H9 (cell line): ENCODE measurements at regions not wholly inside any gene's neighbourhood (a gene's known extent, or its start where the extent isn't known, plus 50 kb on each side); places are given as distances from the start of the nearest gene placed in this dataset.
A peak's percentile ranks its signal among the peaks of the same experiment; 100 is the strongest.

Experiments
- DNase-seq: peaks from one replicate; pipeline ENCODE4 v3.0.0-alpha.2; 2017
- H2AFZ ChIP-seq: one replicate; pipeline ENCODE4 v1.6.1; 2013; ENCODE audit warnings: mild to moderate bottlenecking, low read length, control low read depth, moderate library complexity
- H2AK5ac ChIP-seq: 2 replicates; pipeline ENCODE4 v1.6.1; 2013; ENCODE audit warnings: low read length, control low read depth, mixed read lengths; ENCODE audit not compliant: insufficient read length
- H2BK120ac ChIP-seq: one replicate; pipeline ENCODE4 v1.6.1; 2013; ENCODE audit warnings: low read depth, mild to moderate bottlenecking, low read length, control low read depth, inconsistent platforms; ENCODE audit not compliant: poor library complexity, severe bottlenecking
- H2BK12ac ChIP-seq: 2 replicates; pipeline ENCODE4 v1.6.1; 2013; ENCODE audit warnings: low read length, control low read depth, mixed read lengths, low read depth; ENCODE audit not compliant: insufficient read length
- H2BK15ac ChIP-seq: 2 replicates; pipeline ENCODE4 v1.6.1; 2013; ENCODE audit warnings: low read depth, low read length, control low read depth
- H2BK20ac ChIP-seq: one replicate; pipeline ENCODE4 v1.6.1; 2013; ENCODE audit warnings: low read depth, mild to moderate bottlenecking, low read length, control low read depth, inconsistent platforms; ENCODE audit not compliant: poor library complexity, severe bottlenecking
- H2BK5ac ChIP-seq: 2 replicates; pipeline ENCODE4 v1.6.1; 2013; ENCODE audit warnings: low read length, control low read depth, mixed read lengths; ENCODE audit not compliant: insufficient read length
- H3K14ac ChIP-seq: 2 replicates; pipeline ENCODE4 v1.6.1; 2013; ENCODE audit warnings: low read length, control low read depth; ENCODE audit not compliant: insufficient read depth
- H3K18ac ChIP-seq: 2 replicates; pipeline ENCODE4 v1.6.1; 2013; ENCODE audit warnings: low read depth, mild to moderate bottlenecking, mixed read lengths, low read length, control low read depth; ENCODE audit not compliant: insufficient read length
- H3K23ac ChIP-seq: 2 replicates; pipeline ENCODE4 v1.6.1; 2013; ENCODE audit warnings: low read length, control low read depth, mixed read lengths, low read depth; ENCODE audit not compliant: insufficient read length
- H3K23me2 ChIP-seq: 2 replicates; pipeline ENCODE4 v1.6.1; 2013; ENCODE audit warnings: low read depth, mild to moderate bottlenecking, mixed read lengths, low read length, control low read depth; ENCODE audit not compliant: insufficient read length, poor library complexity, severe bottlenecking
- H3K27ac ChIP-seq: 2 replicates; pipeline ENCODE4 v1.5.1; 2013; ENCODE audit warnings: low read length, control low read depth, mixed read lengths, low read depth; ENCODE audit not compliant: insufficient read length
- H3K27me3 ChIP-seq: 2 replicates; pipeline ENCODE4 v1.6.1; 2013; ENCODE audit warnings: low read length, control low read depth, inconsistent platforms; ENCODE audit not compliant: insufficient read depth
- H3K4ac ChIP-seq: 2 replicates; pipeline ENCODE4 v1.6.1; 2013; ENCODE audit warnings: low read depth, mild to moderate bottlenecking, control low read depth, inconsistent platforms, low read length, moderate library complexity
- H3K4me1 ChIP-seq: 2 replicates; pipeline ENCODE4 v1.6.1; 2013; ENCODE audit warnings: low read length, control low read depth, inconsistent platforms; ENCODE audit not compliant: insufficient read depth
- H3K4me2 ChIP-seq: 2 replicates; pipeline ENCODE4 v1.6.1; 2013; ENCODE audit warnings: low read length, control low read depth, mixed read lengths; ENCODE audit not compliant: insufficient read length, insufficient read depth
- H3K56ac ChIP-seq: 2 replicates; pipeline ENCODE4 v1.6.1; 2013; ENCODE audit warnings: low read depth, mild to moderate bottlenecking, mixed read lengths, low read length, control low read depth; ENCODE audit not compliant: insufficient read length
- H3K79me1 ChIP-seq: 2 replicates; pipeline ENCODE4 v1.6.1; 2013; ENCODE audit warnings: low read depth, mild to moderate bottlenecking, moderate library complexity, low read length, control low read depth, inconsistent platforms; ENCODE audit not compliant: insufficient read depth, poor library complexity, severe bottlenecking
- H3K79me2 ChIP-seq: 2 replicates; pipeline ENCODE4 v1.6.1; 2013; ENCODE audit warnings: low read length, control low read depth, inconsistent platforms; ENCODE audit not compliant: insufficient read depth
- H3K9ac ChIP-seq: 2 replicates; pipeline ENCODE4 v1.6.1; 2013; ENCODE audit warnings: low read length, control low read depth, mixed read lengths; ENCODE audit not compliant: insufficient read length; ENCODE audit errors: extremely low read depth
- H3K9me3 ChIP-seq: one replicate; pipeline ENCODE4 v1.6.1; 2013; ENCODE audit warnings: low read depth, low read length, inconsistent platforms; ENCODE audit not compliant: control insufficient read depth
- H3T11ph ChIP-seq: one replicate; pipeline ENCODE4 v1.6.1; 2013; ENCODE audit warnings: mild to moderate bottlenecking, low read length, control low read depth, inconsistent platforms
- H4K20me1 ChIP-seq: one replicate; pipeline ENCODE4 v1.6.1; 2013; ENCODE audit not compliant: control insufficient read depth, insufficient read length, insufficient read depth
- H4K5ac ChIP-seq: 2 replicates; pipeline ENCODE4 v1.6.1; 2013; ENCODE audit warnings: low read depth, mild to moderate bottlenecking, mixed read lengths, low read length, control low read depth; ENCODE audit not compliant: insufficient read length
- H4K8ac ChIP-seq: replicated peaks from 2 replicates; pipeline ENCODE4 v1.6.1; 2013; ENCODE audit warnings: low read length, control low read depth, mixed read lengths, low read depth; ENCODE audit not compliant: insufficient read length
- H4K91ac ChIP-seq: 2 replicates; pipeline ENCODE4 v1.6.1; 2013; ENCODE audit warnings: low read depth, mild to moderate bottlenecking, moderate library complexity, mixed read lengths, low read length, control low read depth; ENCODE audit not compliant: insufficient read length
- H3K27ac Mint-ChIP-seq, 3 experiments: 2 replicates in 2 of 3; 3 replicates in 1 of 3; pipeline ENCODE4 v1.8.0; 2020 to 2021; ENCODE audit warnings: mixed read lengths in 3 of 3, mild to moderate bottlenecking in 1 of 3, moderate library complexity in 1 of 3
- H3K27me3 Mint-ChIP-seq: 2 replicates; pipeline ENCODE4 v1.8.0; 2021; ENCODE audit warnings: low read depth, mild to moderate bottlenecking, moderate library complexity, mixed read lengths
- H3K36me3 Mint-ChIP-seq, 3 experiments: 2 replicates in 2 of 3; 3 replicates in 1 of 3; pipeline ENCODE4 v1.8.0; 2020 to 2021; ENCODE audit warnings: low read depth in 3 of 3, mixed read lengths in 3 of 3; ENCODE audit not compliant: insufficient read depth in 1 of 3
- H3K4me1 Mint-ChIP-seq, 2 experiments: 2 replicates each; pipeline ENCODE4 v1.8.0; 2020; ENCODE audit warnings: mixed read lengths in 2 of 2
- H3K4me3 Mint-ChIP-seq, 2 experiments: 2 replicates in 1 of 2; 3 replicates in 1 of 2; pipeline ENCODE4 v1.8.0; 2020 to 2021; ENCODE audit warnings: mild to moderate bottlenecking in 2 of 2, mixed read lengths in 2 of 2, moderate library complexity in 1 of 2
- H3K9me3 Mint-ChIP-seq, 2 experiments: 2 replicates in 1 of 2; 3 replicates in 1 of 2; pipeline ENCODE4 v1.8.0; 2020; ENCODE audit warnings: mild to moderate bottlenecking in 2 of 2, mixed read lengths in 2 of 2, moderate library complexity in 1 of 2
- WGBS: extraction: QIAGEN DNeasy Blood & Tissue Kit; methylation state at CpG from one replicate; pipeline ENCODE4 v1.1.7; 2013; ENCODE audit warnings: missing lambda C conversion rate, low lambda C conversion rate, mixed read lengths; ENCODE audit not compliant: insufficient read length; ENCODE audit errors: extremely low coverage; 5-methylcytosine and 5-hydroxymethylcytosine counted together
- TF ChIP-seq, protein P1 (sequence below): fragments of 200-600 bp; sonication (generic); conservative IDR thresholded peaks from 3 replicates; pipeline ENCODE4 v1.8.0; 2021; ENCODE audit warnings: antibody characterized with exemption, mild to moderate bottlenecking

DNA sequence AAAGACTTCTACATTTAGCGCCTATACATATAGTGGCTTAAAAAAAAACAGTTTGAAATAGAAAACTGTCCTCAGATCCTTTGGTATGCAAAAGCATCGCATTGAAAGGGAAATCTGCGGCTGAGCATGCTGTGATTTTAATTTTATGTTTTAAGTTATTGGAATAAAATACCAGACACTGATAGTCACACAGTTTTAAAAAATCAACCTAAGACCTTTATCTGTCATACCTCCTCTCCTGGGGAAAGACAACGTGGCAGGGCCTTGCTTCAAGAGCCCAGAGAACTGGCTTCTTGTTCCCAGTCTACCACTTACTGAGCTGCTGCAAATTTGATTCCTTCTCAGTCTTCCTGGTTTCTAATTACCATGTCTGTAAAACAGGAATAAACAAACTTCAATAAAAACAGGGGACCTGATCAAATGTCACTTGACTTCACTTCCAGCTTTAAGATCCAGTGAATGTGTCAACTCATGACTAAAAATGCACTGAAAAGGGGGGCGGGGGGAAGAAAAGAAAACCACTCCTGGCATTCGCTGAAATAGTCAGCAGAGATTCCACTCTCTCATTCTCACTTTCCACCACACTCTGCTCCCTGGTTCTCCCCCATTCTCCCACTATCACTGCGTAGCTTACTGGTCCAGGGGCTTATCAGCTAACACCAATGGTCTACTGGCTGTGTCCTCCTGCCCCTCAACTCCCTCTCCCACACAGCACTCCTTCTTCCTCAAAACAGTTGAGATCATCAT lies 494.7 kb upstream of the MARCKS start:
- Histone ChIP-seq H3K27ac (no peak overlapping the region), H2BK12ac (no peak overlapping the region), H2BK20ac (no peak overlapping the region), H3K4me2 (no peak overlapping the region), H3T11ph (no peak overlapping the region), H2AFZ (no peak overlapping the region), H3K79me1 (no peaks in the 10 kb centered on the region), H3K14ac (no peak overlapping the region), H3K9me3 (no peaks in the 10 kb centered on the region), H2BK15ac (no peak overlapping the region), H3K4me1 (peaks cover 5% of the 10 kb centered on the region; the same call in 1 of the 2 replicates), H3K4ac (no peak overlapping the region), H2BK5ac (no peak overlapping the region), H3K27me3 (no peaks in the 10 kb centered on the region), H3K23ac (no peak overlapping the region), H3K23me2 (no peaks in the 10 kb centered on the region), H4K5ac (no peak overlapping the region), H4K91ac (no peak overlapping the region), H3K56ac (no peak overlapping the region), H3K18ac (no peak overlapping the region), H4K8ac (no peak overlapping the region), H2BK120ac (no peak overlapping the region), H3K79me2 (no peaks in the 10 kb centered on the region), H3K9ac (no peak overlapping the region), H2AK5ac (no peak overlapping the region), H4K20me1 (no peaks in the 10 kb centered on the region)
- Mint-ChIP-seq H3K36me3 (no peaks in the 10 kb centered on the region), H3K27ac (peak overlapping the region; percentile 7 to 41 (median 23); a peak in 4 of 7 replicates), H3K4me3 (peak overlapping the region in 1 of 2 experiments; percentile 19; a peak in 1 of 5 replicates), H3K27me3 (no peaks in the 10 kb centered on the region), H3K4me1 (peaks cover 18 to 37% of the 10 kb centered on the region in 2 experiments), H3K9me3 (no peaks in the 10 kb centered on the region)
- WGBS = no CpG with 5 or more reads among the region's 7 CpGs
- DNase-seq = no peak
- TF ChIP-seq, protein P1, sequence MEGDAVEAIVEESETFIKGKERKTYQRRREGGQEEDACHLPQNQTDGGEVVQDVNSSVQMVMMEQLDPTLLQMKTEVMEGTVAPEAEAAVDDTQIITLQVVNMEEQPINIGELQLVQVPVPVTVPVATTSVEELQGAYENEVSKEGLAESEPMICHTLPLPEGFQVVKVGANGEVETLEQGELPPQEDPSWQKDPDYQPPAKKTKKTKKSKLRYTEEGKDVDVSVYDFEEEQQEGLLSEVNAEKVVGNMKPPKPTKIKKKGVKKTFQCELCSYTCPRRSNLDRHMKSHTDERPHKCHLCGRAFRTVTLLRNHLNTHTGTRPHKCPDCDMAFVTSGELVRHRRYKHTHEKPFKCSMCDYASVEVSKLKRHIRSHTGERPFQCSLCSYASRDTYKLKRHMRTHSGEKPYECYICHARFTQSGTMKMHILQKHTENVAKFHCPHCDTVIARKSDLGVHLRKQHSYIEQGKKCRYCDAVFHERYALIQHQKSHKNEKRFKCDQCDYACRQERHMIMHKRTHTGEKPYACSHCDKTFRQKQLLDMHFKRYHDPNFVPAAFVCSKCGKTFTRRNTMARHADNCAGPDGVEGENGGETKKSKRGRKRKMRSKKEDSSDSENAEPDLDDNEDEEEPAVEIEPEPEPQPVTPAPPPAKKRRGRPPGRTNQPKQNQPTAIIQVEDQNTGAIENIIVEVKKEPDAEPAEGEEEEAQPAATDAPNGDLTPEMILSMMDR = no peak
